Astrocyte (in vitro differentiated cells and primary cell): ENCODE measurements at regions not wholly inside any gene's neighbourhood (a gene's known extent, or its start where the extent isn't known, plus 50 kb on each side); places are given as distances from the start of the nearest gene placed in this dataset.

ENCODE experiments used
- EZH2 ChIP-seq: IDR thresholded peaks from 2 replicates; pipeline ENCODE4 v1.6.1; 2012; ENCODE audit warnings: mild to moderate bottlenecking, low read length, inconsistent platforms; ENCODE audit not compliant: insufficient read depth
- TF ChIP-seq, protein P1 (sequence below): IDR thresholded peaks from 2 replicates; pipeline ENCODE4 v1.5.1; 2011; ENCODE audit warnings: low read depth, mild to moderate bottlenecking, inconsistent platforms, low read length, moderate library complexity; ENCODE audit not compliant: insufficient read depth

DNA sequence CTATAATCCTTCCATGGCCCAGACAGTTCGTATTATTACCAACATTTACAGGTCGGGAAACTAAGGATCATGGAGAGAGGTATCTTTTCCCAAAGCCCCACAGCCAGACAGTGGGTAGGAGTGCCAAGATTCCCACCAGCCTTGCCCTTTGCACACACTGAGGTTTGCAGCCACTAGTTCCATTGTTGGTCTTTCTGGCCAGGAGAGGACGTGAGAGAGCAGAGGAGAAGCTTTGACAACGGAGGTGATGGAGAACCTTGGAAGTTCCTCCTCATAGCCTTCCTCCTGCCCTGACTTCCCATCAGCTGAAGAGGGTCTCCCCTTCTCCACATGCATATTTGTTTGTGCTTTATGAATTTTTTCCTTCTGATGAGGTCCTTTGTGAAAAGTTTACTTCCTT lies 50.5 kb upstream of the PLCL2 start:
- TF ChIP-seq, protein P1, sequence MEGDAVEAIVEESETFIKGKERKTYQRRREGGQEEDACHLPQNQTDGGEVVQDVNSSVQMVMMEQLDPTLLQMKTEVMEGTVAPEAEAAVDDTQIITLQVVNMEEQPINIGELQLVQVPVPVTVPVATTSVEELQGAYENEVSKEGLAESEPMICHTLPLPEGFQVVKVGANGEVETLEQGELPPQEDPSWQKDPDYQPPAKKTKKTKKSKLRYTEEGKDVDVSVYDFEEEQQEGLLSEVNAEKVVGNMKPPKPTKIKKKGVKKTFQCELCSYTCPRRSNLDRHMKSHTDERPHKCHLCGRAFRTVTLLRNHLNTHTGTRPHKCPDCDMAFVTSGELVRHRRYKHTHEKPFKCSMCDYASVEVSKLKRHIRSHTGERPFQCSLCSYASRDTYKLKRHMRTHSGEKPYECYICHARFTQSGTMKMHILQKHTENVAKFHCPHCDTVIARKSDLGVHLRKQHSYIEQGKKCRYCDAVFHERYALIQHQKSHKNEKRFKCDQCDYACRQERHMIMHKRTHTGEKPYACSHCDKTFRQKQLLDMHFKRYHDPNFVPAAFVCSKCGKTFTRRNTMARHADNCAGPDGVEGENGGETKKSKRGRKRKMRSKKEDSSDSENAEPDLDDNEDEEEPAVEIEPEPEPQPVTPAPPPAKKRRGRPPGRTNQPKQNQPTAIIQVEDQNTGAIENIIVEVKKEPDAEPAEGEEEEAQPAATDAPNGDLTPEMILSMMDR = no peak
- TF ChIP-seq EZH2 = no peak
